ENCODE measurements at regions not wholly inside any gene's neighbourhood (a gene's known extent, or its start where the extent isn't known, plus 50 kb on each side); places are given as distances from the start of the nearest gene placed in this dataset.

DNA sequence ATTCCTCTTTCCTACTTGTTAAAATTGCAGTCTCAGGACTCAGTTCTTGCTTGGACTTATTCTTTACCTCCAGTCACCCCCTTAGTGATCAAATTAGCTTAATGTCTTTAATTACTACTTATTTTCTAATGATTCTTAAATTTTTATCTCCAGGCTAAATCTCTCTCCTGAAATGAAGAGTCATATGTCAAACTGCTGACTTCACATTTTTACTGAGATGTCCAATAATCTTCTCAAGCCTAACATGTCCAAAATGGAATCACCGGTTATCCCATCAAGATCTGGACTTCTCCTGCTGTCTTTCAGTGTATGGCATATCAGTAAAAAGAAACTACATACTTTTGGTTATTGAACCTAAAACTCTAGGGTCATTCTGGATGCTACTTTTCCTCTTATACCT lies 332.3 kb upstream of the HTR2C start:
- TF ChIP-seq REST (IDR thresholded peaks at IDR 0.05; ENCODE audit: insufficient replicate concordance, low read depth) (no peak), GABPA (IDR thresholded peaks at IDR 0.05; ENCODE audit: low read depth) (no peak), CTCF (IDR thresholded peaks at IDR 0.05; ENCODE audit: insufficient read depth, low read length) (no peak), SPI1 (IDR thresholded peaks at IDR 0.05; ENCODE audit: borderline replicate concordance, low read depth) (no peak), POLR2AphosphoS5 (IDR thresholded peaks at IDR 0.05; ENCODE audit: low read depth) (no peak)
- Histone ChIP-seq H3K27me3 (ENCODE audit: insufficient read depth, poor library complexity, severe bottlenecking) (no peaks in the 10 kb centered on the region), H3K27ac (replicated peaks) (no peak overlapping the region), H3K4me3 (replicated peaks; ENCODE audit: insufficient read depth, low read length) (no peak overlapping the region)
- no peak for DNase-seq (ENCODE audit: low read depth in 1 of 2, low spot score in 1 of 2)

DNA sequence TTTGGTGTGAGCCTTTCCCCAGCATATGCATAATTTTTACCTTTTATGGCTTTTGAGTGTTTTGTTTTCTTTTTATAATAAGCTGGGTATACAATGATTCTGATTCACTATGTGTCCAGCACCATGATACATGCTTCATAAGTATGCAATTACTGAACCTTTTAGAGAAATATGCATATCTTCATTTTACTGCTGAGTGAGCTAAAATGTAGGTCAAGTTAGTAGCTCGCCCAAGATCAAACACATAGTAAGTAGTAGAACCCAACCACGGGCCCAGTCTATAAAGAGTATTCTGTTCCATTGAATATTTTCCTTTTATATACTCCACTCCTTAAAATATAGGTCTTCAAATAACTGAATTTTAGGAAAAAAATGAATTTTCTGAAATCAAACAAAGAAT lies 362.4 kb upstream of the HTR2C start:
- H3K27me3 ChIP-seq (ENCODE audit: insufficient read depth, poor library complexity, severe bottlenecking) = no peaks in the 10 kb centered on the region
- TF ChIP-seq POLR2AphosphoS5 (IDR thresholded peaks at IDR 0.05; ENCODE audit: low read depth) (no peak), GABPA (IDR thresholded peaks at IDR 0.05; ENCODE audit: low read depth) (no peak), SPI1 (IDR thresholded peaks at IDR 0.05; ENCODE audit: borderline replicate concordance, low read depth) (no peak), REST (IDR thresholded peaks at IDR 0.05; ENCODE audit: insufficient replicate concordance, low read depth) (no peak), CTCF (IDR thresholded peaks at IDR 0.05; ENCODE audit: insufficient read depth, low read length) (no peak)
- no peak overlapping the region for H3K4me3 ChIP-seq (replicated peaks; ENCODE audit: insufficient read depth, low read length)
- H3K27ac ChIP-seq (replicated peaks) = no peak overlapping the region
- no peak for DNase-seq (ENCODE audit: low read depth in 1 of 2, low spot score in 1 of 2)

DNA sequence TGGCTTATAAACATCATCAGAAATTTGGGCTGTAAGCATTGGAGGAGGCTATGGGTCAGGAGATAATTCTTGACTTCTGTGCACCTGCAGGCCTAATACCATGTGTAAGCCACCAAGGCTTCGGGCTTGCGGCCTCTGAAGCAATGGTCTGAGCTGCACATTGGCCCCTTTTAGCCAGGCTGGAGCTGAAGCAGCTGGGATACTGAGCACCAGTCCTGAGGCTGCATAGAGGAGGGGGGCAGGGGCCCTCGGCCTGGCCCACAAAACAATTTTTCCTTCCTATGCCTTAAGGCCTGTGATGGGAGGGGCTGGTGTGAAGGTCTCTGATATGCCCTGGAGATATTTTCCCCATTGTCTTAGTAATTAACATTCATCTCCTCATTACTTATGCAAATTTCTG lies 373.0 kb upstream of the HTR2C start:
- TF ChIP-seq SPI1 (IDR thresholded peaks at IDR 0.05; ENCODE audit: borderline replicate concordance, low read depth) (no peak), REST (IDR thresholded peaks at IDR 0.05; ENCODE audit: insufficient replicate concordance, low read depth) (no peak), CTCF (IDR thresholded peaks at IDR 0.05; ENCODE audit: insufficient read depth, low read length) (no peak), POLR2AphosphoS5 (IDR thresholded peaks at IDR 0.05; ENCODE audit: low read depth) (no peak), GABPA (IDR thresholded peaks at IDR 0.05; ENCODE audit: low read depth) (no peak)
- no peaks in the 10 kb centered on the region for H3K27me3 ChIP-seq (ENCODE audit: insufficient read depth, poor library complexity, severe bottlenecking)
- no peak overlapping the region for H3K4me3 ChIP-seq (replicated peaks; ENCODE audit: insufficient read depth, low read length)
- DNase-seq (ENCODE audit: low read depth in 1 of 2, low spot score in 1 of 2) = no peak
- H3K27ac ChIP-seq (replicated peaks) = no peak overlapping the region
